GM21723 (cell line): ENCODE measurements at regions not wholly inside any gene's neighbourhood (a gene's known extent, or its start where the extent isn't known, plus 50 kb on each side); places are given as distances from the start of the nearest gene placed in this dataset.
"Not testable (repeated sequence)": the region's sequence is repeated elsewhere in the genome, so short reads cannot be mapped to it uniquely, and the experiment has no call there.

ENCODE experiments used
- ATAC-seq: cut with Tn5 transposase; IDR thresholded peaks from one replicate; pipeline ENCODE4 v1.9.1; 2021; ENCODE audit warnings: mild to moderate bottlenecking, moderate library complexity; ENCODE audit not compliant: unreplicated experiment

DNA sequence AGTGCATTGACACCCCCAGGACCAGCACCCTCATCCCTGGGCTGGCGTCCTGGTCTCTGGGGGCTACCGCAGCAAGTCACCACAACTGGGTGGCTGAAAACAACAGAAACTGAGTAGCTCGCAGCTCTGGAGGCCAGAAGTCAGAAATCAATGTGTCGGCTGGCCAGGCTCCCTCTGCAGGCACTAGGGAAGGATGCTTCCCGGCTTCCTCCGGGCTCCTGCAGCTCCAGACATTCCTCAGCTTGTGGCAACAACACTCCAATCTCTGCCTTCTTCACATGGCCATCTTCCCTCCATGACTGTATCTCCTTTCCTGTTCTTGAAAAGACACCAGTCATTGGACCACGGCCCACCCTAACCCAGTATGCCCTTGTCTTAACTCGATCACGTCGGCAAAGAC is 224.2 kb downstream of the NPHP4 start:
- no peak for ATAC-seq

DNA sequence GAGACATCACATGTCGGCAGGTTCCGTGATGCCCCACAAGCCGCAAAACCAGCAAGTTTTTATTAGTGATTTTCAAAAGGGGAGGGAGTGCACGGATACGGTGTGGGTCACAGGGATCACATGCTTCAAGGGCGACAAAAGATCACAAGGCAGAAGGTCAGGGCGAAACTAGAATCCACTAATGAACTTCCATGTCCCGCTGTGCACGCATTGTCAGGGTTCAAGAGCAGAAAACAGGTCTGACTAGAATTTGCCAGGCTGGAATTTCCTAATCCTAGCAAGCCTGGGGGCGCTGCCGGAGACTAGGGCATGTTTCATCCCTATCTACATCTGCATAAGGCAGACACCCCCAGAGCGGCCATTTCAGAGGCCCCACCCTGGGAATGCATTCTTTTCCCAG is 225.2 kb downstream of the NPHP4 start:
- ATAC-seq = not testable (repeated sequence)

DNA sequence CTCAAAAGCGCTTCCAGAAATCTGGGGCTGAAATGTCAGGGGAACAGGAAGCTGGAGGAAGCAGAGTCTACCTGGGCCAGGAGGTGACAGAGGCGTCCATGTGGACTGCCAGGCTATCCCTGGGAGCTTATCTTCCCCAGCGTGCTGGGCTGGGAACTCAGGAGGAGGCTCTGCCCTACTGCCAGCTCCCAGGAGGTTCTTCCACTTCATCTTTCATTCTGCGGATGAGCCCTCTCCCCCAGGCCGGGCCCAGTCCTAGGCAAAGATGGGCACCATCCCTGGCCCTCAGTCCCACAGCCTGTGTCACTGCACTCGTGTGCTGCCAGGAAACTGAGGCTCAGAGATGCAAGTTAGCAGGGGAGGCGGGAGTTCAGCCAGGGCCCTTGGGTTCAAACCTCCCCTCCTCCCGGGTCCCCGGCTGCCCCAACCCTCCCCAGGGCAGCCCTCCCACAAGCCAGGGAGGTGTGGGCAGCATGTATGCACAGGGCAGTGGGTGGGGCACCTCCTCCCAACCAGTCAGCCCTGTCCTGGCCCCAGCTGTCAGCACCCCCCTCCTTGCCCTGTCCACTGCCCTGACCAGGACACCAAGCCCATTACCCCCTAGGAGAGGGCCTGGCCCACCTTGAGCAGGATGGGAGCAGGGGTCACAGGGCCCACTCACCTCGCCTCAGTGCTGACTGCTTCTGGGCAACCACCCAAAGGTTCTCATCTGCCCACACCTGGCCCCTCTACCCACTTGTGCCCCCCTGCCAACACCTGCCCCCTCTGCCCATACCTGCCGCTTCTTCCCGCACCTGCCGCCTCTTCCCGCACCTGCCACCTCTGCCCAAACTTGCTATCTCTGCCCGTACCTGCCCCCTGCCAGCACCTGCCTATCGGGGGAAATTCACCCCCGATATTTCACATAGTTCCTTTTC is 226.0 kb downstream of the NPHP4 start:
- ATAC-seq = no peak

DNA sequence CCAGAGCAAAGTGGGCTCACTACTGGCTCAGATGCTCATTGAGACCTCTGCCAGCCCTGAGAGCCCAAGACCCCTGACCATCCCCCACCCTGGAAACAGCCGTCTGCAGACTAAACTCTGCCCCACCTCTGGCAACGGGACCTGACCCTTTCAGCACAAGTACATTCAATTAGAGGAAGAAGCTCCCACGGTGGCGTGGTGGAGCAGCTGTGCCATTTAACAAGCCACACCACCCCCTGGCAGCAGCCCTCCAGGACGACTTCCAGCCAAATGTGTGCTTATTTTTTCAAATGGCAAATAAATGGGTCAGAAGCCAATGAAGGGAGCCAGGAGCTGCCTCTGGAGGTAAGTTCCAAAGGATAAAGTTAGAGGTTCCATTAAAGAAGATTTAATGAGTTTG is 226.7 kb downstream of the NPHP4 start:
- ATAC-seq = no peak

DNA sequence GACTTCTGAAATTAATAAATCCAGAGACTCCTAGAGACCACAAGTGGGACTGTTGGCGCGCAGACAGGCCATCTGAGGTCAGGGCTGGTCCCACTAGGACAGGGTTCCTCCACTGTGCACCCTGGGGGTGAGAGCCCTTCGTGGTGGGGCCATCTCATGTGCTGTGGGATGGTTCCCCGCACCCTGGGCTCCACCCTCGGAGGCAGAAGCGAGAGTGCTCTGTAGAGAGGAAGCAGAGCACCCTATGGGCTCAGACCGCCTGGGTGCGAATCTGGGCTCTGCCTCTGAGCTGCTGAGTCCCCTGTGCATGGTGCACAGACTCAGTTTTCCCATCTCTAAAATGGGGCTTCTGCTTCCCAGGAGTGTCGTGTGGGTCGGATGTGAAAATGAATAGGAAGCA is 227.3 kb downstream of the NPHP4 start:
- no peak for ATAC-seq

DNA sequence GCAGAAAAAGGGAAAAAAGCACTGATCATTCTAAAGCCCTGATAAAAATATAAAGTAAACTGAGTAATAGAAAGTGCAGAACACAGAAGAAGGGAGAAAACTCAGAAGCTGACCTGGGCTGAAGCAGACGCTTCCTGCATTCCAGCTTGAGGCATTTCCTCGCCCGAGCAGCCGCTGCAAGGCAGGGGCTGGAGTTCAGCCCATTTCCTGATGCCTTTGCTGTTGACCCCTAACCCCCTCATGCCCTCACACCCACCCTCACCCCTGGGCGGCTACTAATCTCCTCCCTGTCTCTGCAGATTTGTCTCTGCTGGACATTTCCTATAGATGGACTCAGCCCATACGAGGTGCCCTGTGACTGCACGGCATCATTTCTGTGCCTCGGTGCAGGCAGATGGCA is 227.8 kb downstream of the NPHP4 start:
- no peak for ATAC-seq

DNA sequence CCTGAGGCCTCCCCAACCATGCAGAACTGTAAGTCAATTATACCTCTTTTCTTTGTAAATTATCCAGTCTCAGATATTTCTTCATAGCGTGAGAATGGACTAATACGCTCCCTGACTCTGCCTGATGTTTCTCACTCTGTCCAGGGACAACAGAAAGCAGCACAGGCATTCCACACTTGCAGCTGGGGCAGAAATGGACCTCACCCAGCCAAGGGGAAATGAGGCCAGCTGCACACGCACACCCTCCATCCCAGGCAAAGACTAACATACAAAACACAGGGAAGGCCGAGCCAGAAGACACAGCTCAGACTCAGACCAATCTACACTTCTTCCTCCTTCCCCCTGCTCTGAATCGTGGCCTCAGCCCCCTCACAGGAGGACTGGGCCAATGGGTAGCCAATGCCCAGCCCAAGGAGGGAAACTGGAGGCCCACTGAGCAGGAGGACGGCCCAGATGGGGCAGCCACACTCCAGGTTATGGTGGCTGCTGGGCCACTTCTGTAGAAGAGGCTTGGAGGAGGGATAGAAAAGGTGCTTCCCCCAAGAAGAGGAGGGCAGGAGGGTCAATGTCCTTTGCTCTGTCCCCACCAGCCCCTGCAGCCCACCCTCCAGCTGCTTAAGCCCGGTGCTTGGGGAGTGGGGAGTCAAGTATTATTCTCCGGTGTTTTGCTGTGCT is 228.4 kb downstream of the NPHP4 start:
- ATAC-seq = no peak

DNA sequence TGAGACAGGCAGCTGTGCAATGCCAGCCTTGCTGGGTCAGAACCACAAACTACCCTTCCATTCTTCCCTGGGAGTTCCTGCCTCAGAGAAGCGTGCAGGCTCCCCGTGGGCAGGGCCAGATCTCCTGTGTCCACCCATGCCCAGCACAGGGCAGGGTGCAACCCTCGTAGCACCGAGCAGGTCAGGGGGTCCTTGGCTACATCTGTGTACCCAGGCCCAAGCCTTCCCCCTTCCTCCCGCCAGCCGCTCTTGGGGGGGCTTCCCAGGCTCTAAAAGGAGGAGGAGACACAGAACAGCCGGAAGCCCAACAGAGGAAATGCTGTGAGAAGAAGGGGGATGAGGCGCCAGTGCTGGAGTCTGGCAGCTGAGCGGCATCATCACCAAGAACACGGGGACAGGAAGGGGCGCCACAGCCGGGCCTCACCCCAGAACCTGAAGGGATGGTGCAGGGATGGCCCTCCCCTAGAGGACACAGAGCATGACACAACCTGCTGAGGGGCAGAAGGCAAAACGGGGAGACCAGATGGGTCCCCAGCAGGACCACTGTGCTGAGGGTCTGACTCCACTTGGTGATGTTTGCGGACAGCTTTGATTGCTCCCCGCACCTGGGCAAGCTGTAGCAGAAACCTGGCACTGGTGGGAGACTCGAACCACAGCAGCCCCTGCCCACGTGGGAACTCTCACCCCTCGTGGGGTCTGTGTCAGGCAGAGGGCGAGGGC is 233.2 kb downstream of the NPHP4 start:
- ATAC-seq = no peak

DNA sequence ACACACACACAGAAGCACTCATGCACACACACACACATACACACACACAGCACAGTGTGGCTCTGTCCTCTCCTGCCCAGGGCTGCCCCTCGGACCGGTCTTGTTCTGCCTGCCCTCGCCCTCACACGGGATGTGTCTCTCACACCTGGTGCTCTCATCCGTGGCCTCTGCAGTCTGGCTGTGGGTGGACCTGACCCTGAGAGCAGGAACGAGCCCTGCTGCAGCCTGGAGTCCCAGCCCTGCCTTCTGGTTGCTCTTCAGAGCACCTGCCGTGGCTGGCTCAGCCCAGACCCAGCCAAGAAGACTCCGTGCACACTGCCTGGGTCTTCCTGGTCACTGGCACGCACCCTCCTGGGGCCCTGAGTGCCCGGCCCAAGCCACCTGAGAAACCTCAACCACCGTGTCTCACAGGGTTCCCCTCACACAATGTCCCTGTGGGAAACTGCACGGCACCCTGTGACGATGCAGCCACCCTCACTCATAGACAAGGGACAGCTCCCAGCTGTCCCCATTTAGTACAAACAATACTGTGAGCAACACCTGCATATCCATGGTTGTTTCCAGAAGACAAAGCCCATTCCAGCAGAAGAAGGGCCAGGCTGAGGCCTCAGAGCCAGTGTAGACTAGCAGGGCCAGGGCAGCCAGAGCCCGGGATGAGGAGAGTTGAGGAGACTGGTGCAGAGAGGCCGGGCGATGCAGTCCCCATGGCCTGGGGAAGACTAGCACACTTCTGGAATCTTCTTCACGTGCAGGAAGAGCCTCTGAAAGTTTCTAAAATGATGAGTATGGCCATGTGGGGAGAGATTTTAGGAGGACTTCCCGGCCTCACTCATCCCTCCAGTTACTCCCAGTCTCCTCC is 234.0 kb downstream of the NPHP4 start:
- ATAC-seq = no peak

DNA sequence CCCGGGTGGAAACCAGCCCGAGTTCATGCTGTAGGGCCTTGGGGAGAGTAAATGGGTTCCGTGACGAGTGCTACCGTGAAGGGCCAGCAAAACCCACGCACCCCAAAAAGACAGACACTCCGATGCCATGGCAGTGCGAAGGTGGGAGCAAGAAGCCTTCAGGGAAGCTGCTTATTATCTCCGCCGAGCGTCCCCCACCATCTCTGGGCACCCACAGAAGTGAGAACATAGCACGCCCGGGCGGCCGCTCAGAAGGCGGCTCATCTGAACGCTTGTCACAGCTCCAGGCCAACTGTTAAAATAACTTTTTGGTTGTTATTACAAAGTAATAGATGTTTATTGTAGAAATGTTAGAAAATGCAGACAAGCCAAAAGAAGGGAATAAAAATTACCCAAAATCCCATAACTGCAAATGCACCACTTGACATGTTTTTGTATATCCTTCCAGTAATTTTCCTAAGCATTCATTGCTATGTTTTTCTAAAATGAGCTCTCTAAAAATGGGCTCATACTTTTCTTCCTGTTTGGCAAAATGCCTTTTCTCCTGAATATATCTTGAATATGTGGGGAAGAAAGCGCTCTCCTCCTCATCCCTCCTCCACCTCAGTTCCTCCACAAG is 234.9 kb downstream of the NPHP4 start:
- ATAC-seq = no peak

DNA sequence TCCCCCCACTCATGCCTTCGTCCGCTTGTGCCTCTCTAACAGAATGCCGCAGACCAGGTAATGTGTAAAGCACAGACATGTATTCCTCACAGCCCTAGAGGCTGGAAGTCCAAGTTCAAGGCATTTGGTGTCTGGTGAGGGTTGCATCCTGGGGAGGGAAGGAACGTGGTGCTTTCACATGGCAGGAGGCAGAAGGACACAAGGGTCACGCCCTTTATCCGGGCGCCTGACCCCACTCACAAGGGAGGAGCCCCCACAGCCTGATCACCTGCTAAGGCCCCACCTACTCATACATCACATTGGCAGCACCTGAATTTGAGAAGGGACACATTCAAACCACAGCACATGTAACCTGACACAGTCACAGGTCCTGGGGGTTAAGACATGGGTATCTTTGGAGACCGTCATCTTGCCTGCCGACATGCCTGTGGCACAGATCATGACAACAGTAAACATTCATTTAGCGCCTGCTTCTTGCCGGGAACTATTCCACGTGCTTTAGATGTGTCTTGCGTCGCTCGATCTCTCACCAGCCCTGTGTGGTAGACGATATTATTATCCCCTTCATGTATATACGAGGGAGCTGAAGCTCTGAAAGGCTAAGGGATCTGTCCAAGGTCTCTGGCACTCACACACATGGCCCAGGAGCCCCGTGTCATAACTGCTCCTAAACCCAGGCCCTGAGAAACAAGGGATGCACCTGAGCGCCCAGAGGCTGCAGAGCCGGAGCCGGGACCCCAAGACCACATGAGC is 235.6 kb downstream of the NPHP4 start:
- no peak for ATAC-seq

DNA sequence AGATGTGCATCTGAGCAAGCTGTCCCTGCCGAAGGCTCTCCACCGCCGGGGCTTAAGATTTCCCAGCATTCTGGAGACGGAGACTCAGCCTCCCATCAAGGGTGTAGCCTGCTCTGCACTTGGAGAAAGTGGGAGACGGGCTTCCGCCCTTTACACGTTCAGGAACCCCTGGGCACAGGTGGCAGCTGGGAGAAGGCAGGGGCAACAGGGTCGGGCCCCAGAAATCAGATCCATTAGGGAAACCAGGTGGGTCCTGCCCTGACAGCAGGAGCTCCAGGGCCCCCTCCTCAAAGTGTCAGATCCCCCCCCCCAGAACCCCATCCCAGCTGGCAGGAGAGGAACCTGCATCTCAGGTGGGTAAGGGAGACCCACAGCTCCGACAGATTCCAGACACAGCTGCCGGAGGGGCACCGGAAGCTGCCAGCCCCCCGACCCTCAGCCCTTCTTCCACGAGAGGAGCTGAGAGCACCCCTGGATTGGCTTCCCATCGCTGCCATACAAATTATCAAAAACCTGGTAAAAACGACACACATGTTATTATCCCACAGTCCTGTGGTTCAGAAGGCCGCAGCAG is 236.6 kb downstream of the NPHP4 start:
- no peak for ATAC-seq

DNA sequence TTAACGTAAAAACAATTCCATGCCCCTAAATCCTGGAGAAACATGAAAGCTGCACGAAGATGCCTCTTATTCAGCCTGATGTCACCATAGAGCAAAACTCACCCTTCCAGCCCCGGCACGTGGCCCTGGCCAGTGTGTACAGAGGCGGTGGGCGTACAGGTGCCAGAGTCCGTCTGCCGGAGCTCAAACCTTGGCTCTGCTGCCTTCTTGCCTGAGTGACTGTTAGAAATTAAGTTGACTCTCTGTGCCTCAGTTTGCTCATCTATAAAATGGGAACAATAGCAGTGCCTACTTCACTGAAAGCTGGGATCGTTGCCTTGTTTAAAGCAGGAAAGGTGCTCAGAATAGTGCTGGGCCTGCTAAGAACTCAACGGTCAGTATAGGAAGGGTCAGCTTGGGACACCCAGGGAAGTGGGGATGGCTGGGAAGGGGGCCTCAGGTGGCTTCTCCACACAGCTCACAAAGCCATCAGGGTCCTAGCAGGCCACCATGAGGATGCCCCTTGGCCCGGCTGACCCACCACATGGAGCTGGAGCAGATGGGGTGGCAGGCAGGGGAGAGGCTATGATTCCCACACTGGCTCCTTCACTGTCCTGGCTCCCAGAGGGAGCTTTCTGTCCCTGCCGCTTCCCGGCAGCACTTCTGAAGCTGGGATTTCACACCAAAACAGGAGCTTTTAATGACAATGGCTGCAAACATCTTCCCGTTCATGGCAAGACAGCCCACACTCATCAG is 237.2 kb downstream of the NPHP4 start:
- no peak for ATAC-seq

DNA sequence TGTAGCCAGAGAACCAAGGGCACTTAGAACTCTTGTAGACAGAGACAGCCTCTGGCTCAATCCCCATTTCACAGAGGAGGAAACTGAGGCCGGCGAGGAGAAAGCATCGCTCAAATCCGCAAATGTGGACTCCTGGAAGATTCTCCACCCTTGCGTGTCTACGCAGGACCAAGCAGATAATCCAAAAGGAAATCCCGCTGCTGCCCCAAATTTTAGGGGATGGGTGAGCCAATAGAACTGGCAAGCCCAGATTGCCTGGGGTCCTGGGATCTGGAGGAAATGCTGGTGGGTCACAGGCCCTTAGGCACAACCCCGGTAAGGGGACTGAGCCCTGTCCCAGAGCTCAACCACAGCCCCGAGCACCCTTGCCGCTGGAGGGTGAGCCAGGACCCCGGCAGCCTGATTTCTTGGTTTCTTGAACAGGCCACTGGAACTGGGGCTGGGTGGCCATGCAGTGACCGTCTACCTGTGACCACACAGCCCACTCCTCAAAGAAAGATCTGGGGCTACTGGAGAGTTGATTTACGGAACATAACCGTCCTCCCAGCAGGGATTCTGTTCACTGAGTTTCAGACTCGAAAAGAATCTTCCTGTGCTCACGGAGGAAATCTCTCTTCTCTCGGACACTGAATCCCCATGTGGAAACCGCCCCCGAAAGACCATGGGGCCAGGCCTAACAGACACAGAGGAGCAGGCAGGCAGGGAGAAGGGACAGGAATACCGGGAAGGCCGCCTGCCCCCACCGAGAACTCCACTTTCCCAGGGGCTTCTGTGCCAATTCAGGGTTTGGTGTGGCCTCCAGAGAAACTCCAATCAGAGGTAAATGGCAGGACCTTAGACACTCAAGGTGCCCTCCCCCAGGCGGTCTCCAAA is 238.4 kb downstream of the NPHP4 start:
- no peak for ATAC-seq

DNA sequence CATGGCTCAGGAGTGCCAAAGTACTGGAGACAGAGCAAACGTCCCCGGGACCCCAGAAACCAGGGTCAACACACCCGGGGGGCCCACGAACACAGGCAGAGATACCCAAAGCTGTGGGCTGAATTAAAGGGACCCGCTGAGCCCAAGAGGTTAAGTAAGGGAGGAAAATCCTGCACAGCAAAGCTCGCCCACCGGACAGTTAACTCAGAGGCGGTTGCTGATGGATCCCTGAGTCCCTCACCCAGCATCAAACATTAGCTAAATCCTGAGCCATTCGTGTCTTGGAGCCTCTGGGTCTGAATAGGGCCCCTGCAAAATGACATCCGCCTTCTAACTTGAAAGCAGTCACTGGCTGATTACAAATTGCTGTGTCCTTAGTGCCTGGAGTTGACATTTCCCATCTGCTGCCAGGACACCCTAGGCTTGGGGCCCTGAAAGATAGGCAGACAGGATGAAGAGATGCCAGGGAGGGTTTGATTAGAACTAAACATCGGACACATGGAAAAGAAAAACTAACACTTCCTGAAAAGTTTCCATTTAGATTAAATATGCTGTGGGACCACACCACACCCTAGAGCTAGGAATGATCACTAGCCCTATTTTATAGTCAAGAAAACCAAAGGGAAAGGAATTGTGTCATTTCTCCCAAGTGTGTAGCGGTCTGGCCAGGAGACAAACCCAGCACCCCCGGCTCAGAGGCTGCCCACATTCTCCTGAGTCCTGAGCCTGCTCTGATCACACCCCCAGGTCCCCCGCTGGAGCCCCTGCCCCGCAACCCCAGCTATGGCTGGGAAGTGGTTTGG is 239.3 kb downstream of the NPHP4 start:
- no peak for ATAC-seq

DNA sequence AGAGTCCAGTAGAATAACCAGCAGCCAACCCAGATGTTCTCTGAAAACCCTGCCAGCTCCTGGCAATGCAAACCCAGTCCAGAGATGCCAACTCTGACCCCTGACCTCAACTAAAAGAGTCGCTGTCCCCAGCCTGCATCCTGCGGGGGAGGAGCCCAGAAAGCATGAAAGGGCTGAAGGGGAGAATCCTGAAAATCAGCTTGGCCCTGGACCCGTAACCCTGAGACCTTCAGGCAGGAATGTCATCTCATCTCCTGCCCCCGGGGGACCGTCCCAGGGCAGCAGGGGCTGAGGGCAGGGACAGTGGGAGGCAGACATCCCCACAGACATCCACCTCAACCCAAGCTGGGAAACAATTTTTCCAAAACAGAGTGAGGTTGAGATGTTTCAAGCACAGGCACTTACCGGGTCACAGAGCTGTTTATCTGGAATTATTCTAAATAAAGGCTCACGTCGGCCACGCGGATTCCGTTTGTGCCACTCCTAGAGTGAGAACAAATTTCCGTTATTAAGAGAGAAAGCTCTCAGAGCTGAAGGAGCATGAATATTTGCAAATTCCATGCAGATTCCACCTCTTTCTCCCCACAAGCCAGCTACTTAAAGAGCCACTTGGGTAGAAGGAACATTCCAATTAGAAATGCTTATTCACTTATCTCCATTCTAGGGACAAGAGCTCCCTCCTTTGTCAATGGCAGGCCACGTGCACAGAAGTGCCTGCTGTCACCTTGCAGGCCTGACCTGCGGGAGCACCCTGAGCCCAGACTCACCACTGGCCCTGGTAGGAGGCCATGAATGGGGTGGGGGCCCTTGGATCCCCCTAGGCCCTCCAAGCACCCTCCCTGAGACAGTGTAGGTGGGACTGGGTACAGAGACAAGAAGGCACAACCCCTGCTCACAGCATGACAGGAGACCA is 240.1 kb downstream of the NPHP4 start:
- no peak for ATAC-seq
